MCF 10A (cell line): ENCODE measurements at regions not wholly inside any gene's neighbourhood (a gene's known extent, or its start where the extent isn't known, plus 50 kb on each side); places are given as distances from the start of the nearest gene placed in this dataset.

Source experiments
- BruUV-seq: library from RNA; stranded (reverse); fragments of 400-500 nt; replicated peaks from 2 replicates; lab custom pipeline; 2021; lab: Mats Ljungman, UMichigan
- CTCF ChIA-PET: fragments of 300-600 bp; sonication (Branson Sonifier 250); formaldehyde crosslinking; extraction: SDS; loops from one replicate; lab custom pipeline; 2021; ENCODE audit warnings: antibody characterized with exemption, inconsistent platforms; lab: Yijun Ruan, JAX
- POLR2A ChIA-PET: fragments of 300-600, 350-650 bp; sonication (Branson Sonifier 250); formaldehyde crosslinking; extraction: SDS; loops from one replicate; lab custom pipeline; 2020; ENCODE audit warnings: antibody characterized with exemption, inconsistent platforms; lab: Yijun Ruan, JAX
- DNase-seq: peaks from one replicate; pipeline ENCODE4 v3.0.0-alpha.2; 2018; ENCODE audit not compliant: unreplicated experiment
- H3K27ac Mint-ChIP-seq: one replicate; pipeline ENCODE4 v1.8.0; 2022; ENCODE audit warnings: mild to moderate bottlenecking, low read depth, mixed read lengths; ENCODE audit not compliant: unreplicated experiment
- H3K27me3 Mint-ChIP-seq: one replicate; pipeline ENCODE4 v1.8.0; 2022; ENCODE audit warnings: mixed read lengths; ENCODE audit not compliant: insufficient read depth, unreplicated experiment
- H3K36me3 Mint-ChIP-seq: one replicate; pipeline ENCODE4 v1.8.0; 2022; ENCODE audit warnings: mild to moderate bottlenecking, moderate library complexity, mixed read lengths; ENCODE audit not compliant: insufficient read depth, unreplicated experiment
- H3K4me1 Mint-ChIP-seq: one replicate; pipeline ENCODE4 v1.8.0; 2022; ENCODE audit warnings: mixed read lengths; ENCODE audit not compliant: insufficient read depth, unreplicated experiment
- H3K4me3 Mint-ChIP-seq: one replicate; pipeline ENCODE4 v1.8.0; 2022; ENCODE audit warnings: mild to moderate bottlenecking, moderate library complexity, mixed read lengths; ENCODE audit not compliant: unreplicated experiment
- H3K9me3 Mint-ChIP-seq: one replicate; pipeline ENCODE4 v1.8.0; 2022; ENCODE audit warnings: mixed read lengths; ENCODE audit not compliant: unreplicated experiment
- intact Hi-C: fragments of 100-400 bp; cut with micrococcal nuclease; formaldehyde crosslinking; loops from 2 replicates; pipeline ENCODE4 v1.14.1; 2022
- TF ChIP-seq, protein P1 (sequence below): fragments of 200-600 bp; IDR thresholded peaks from one replicate; pipeline ENCODE4 v1.8.0; 2022; ENCODE audit warnings: antibody characterized with exemption, mild to moderate bottlenecking; ENCODE audit not compliant: unreplicated experiment

DNA sequence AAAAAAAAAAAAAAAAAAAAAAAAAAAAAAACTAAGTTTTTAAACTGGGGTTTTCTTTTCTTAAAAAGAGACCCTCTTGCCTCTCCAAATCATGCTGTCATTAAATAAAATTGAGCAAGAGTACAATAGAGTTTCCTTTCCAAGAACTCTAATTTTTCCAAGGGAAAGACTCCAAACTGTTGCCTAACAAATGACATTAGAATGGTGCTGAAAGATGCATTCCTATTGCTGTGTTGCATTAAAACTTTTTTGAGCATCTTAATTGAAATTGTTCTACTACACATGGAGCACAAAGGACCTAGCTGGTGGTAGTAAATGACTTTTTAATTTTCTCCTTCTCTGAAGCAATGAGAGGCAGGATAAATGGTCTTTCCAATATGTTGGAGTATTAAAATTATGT, 469.1 kb upstream of the ARHGEF26 start:
- H3K4me3 Mint-ChIP-seq, result no peak overlapping the region
- no peaks in the 10 kb centered on the region for H3K27me3 Mint-ChIP-seq
- no peak for DNase-seq
- H3K9me3 Mint-ChIP-seq, result no peaks in the 10 kb centered on the region
- H3K36me3 Mint-ChIP-seq, result no peaks in the 10 kb centered on the region
- CTCF ChIA-PET, result no interaction called here
- H3K27ac Mint-ChIP-seq, result no peak overlapping the region
- intact Hi-C loops, result no loop called here
- H3K4me1 Mint-ChIP-seq, result no peaks in the 10 kb centered on the region
- BruUV-seq, result no TSS peak
- POLR2A ChIA-PET, result no interaction called here
- TF ChIP-seq, protein P1, sequence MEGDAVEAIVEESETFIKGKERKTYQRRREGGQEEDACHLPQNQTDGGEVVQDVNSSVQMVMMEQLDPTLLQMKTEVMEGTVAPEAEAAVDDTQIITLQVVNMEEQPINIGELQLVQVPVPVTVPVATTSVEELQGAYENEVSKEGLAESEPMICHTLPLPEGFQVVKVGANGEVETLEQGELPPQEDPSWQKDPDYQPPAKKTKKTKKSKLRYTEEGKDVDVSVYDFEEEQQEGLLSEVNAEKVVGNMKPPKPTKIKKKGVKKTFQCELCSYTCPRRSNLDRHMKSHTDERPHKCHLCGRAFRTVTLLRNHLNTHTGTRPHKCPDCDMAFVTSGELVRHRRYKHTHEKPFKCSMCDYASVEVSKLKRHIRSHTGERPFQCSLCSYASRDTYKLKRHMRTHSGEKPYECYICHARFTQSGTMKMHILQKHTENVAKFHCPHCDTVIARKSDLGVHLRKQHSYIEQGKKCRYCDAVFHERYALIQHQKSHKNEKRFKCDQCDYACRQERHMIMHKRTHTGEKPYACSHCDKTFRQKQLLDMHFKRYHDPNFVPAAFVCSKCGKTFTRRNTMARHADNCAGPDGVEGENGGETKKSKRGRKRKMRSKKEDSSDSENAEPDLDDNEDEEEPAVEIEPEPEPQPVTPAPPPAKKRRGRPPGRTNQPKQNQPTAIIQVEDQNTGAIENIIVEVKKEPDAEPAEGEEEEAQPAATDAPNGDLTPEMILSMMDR, result no peak

DNA sequence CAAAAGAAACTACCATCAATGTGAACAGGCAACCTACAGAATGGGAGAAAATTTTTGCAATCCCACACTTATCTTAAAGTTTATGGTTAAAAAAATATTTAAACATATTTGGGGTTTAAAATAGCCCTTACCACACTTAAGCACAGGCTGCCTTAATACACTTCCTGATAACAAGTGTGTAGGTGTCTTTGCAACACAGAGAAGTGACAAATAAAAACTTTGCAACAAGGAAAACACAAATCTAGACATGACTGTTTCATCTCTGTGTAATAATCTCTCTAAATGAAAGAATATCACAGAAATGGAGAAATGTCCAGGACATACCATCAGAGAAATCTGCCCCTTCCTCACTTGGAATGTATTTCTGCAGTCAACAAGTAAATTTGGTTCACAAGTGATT, 464.1 kb upstream of the ARHGEF26 start:
- intact Hi-C loops, result no loop called here
- no peaks in the 10 kb centered on the region for H3K9me3 Mint-ChIP-seq
- TF ChIP-seq, protein P1, result no peak
- DNase-seq, result no peak
- no TSS peak for BruUV-seq
- no peaks in the 10 kb centered on the region for H3K36me3 Mint-ChIP-seq
- no peaks in the 10 kb centered on the region for H3K4me1 Mint-ChIP-seq
- H3K27me3 Mint-ChIP-seq, result no peaks in the 10 kb centered on the region
- POLR2A ChIA-PET, result interaction anchor here (0.7 kb wide), 1 partner anchor 499 kb away, joined by 3 read pairs; no protein-coding TSS in a partner anchor
- no peak overlapping the region for H3K27ac Mint-ChIP-seq
- H3K4me3 Mint-ChIP-seq, result no peak overlapping the region
- CTCF ChIA-PET, result no interaction called here

DNA sequence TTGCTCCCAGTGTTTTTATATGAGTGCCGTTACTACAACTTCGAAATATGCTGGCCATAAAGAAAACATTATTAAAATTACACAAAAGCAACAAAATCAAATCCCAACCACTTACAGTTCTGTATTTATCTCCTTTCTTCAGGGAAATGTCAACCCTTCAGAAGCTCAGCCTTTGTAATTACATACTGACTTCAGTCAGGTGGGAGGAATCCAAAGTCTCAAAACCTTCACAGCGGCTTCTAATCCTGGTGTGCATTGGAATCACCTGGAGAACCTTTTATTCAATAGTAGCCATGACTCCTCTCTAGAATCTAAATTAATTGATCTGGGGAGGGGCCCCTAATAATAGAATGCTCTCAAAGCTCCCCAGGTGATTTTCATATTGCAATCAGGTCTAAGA, 463.7 kb upstream of the ARHGEF26 start:
- Mint-ChIP-seq H3K36me3 (no peaks in the 10 kb centered on the region), H3K9me3 (no peaks in the 10 kb centered on the region), H3K27me3 (no peaks in the 10 kb centered on the region), H3K4me3 (no peak overlapping the region), H3K4me1 (no peaks in the 10 kb centered on the region), H3K27ac (no peak overlapping the region)
- DNase-seq, result no peak
- intact Hi-C loops, result no loop called here
- POLR2A ChIA-PET, result interaction anchor here (0.7 kb wide), 1 partner anchor 499 kb away, joined by 3 read pairs; no protein-coding TSS in a partner anchor
- CTCF ChIA-PET, result no interaction called here
- TF ChIP-seq, protein P1, result no peak
- BruUV-seq, result no TSS peak

DNA sequence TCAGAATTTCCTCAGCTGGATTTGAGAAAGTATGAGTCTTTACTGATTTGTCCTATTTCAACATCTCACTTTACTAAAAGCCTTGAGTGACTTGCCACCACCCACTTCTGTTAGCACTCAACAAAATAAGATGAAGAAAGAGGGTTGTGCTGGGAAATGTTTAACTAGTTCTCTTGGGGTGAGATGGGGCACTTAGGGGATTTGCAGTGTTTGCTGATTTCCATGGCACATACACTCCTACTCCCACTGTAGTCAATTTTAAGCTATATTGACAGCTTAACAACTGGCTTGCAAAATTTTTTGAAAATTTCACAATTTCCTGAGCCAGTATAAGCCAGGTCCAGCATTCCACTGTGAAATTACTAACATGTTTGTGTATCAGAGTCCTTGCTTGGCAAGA, 463.1 kb upstream of the ARHGEF26 start:
- intact Hi-C loops, result no loop called here
- H3K4me1 Mint-ChIP-seq, result no peaks in the 10 kb centered on the region
- CTCF ChIA-PET, result no interaction called here
- DNase-seq, result no peak
- no TSS peak for BruUV-seq
- no peak overlapping the region for H3K4me3 Mint-ChIP-seq
- no peaks in the 10 kb centered on the region for H3K9me3 Mint-ChIP-seq
- H3K27me3 Mint-ChIP-seq, result no peaks in the 10 kb centered on the region
- H3K27ac Mint-ChIP-seq, result no peak overlapping the region
- TF ChIP-seq, protein P1, result no peak
- H3K36me3 Mint-ChIP-seq, result no peaks in the 10 kb centered on the region
- POLR2A ChIA-PET, result interaction anchor here (1.3 kb wide), 1 partner anchor 44 kb away, joined by 5 read pairs; no protein-coding TSS in a partner anchor
